Activated naive CD4-positive, alpha-beta T cell treated with Interleukin-2 at 50 U/mL for 16 hours (primary cell): ENCODE measurements at regions not wholly inside any gene's neighbourhood (a gene's known extent, or its start where the extent isn't known, plus 50 kb on each side); places are given as distances from the start of the nearest gene placed in this dataset.

ENCODE experiments used
- DNase-seq: peaks from one replicate; pipeline ENCODE4 v3.0.0-alpha.2; 2020

DNA sequence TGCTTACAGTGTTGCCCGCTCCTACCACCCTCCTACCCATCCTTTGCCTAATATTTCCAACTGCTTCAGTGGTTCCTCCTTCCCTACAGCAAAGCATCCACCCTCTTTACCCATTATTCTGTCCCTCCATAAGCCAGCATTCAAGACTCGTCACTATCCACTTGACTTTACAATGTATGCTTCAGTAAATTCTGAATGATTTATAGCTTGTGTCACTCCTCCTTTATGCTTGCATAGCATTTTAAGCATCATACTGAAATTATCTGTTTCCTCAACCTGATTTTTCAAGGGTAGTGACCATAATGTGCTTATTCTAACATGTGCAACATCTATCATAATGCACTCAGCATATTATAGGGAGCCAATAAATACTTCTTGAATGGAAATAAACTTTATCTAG, 365.5 kb downstream of the RAB28 start:
- DNase-seq = no peak

DNA sequence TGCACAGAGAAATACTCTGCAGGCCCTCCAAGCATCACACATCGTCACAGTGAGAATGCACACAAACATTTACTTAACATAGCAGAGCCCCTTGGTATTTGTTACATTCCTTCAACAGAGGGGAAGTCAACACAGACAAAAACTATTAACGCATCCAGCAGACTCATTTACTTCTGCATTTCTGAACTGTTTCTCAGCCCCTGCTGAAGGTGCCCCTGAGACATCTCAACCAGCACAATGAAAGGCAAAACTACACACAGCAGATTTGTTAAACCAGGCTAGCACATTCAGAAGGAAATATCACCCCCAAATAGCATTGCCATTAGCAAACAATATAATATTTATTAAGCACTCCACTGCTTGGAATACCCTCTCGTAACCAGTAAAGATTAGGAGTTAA, 367.0 kb downstream of the RAB28 start:
- DNase-seq = no peak

DNA sequence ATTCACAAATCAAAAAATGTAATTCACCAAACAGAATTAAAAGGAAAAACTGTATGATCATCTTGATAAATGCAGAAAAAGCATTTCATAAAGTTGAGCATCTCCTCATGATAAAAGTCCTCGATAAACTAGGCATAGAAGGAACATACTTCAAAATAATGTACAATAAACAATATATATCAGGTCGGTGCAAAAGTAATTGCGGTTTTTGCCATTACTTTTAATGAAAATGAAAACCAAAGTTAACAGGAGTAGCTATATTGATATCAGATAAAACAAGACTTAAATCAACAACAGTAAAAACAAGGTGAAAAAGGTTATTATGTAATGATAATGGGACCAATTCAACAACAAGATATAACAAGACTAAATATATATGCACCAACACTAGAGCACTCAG, 372.1 kb downstream of the RAB28 start:
- no peak for DNase-seq

DNA sequence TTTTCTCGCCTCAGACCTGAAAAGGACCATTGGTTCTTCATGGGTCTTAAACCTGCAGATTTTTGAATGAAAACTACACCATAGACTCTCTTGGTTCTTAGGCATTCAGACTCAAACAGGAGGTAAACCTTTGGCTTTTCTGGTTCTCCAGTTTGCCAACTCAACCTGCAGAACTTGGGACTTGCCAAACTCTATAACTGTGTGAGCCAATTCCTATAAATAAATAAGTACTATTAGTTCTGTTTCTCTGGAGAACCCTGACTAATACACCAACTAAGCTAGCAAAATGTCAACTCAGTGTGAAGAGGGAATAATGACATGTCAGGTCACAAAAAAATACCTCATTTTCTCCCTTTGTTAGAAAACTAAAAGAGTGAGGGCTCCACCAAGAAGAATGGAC, 374.6 kb downstream of the RAB28 start:
- no peak for DNase-seq

DNA sequence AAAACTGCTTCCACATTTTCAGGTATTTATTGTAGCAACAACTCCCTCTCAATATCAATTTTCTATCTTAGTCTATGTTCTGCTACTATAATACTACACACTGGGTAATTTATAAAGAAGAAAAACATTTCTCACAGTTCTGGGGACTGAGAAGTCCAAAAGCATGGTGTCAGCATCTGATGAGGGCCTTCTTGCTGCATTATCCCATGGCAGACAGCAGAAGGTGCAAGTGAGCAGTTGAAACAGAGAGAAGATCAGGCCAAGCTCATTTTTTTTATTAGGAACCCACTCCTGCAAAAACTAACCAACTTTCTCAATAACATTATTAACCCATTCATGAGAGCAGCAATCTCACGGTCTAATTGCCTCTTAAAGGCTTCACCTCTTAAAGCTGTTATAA, 376.0 kb downstream of the RAB28 start:
- DNase-seq = no peak

DNA sequence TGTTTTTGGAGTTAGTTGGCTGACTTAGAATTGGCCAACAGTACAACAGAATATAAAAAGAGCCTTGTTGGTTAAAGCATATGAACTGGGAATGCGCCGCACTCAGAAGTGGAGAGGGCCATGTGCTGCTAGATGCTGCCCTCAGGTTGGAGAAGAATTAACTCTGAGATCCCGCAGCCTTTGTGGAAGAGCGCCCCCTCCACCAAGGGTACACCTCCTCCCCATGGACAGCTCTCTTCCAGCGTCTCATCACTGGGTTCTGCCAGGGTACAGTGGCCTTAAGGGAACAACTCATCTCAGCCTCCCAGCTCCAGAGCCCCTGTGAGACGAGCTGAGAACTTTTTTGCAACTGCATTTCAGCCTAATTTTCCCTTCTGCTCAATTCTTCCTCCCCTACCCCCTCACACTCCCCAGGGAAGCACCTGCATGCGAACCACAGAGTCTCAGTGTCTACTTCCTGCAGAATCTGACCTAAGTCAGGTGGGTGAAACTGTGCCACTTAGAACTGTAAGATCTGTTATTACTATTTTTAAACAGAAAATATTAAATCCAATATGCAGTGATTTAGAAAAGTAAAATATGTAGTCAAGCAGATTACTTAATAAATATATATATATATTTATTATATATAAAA, 380.6 kb downstream of the RAB28 start:
- no peak for DNase-seq

DNA sequence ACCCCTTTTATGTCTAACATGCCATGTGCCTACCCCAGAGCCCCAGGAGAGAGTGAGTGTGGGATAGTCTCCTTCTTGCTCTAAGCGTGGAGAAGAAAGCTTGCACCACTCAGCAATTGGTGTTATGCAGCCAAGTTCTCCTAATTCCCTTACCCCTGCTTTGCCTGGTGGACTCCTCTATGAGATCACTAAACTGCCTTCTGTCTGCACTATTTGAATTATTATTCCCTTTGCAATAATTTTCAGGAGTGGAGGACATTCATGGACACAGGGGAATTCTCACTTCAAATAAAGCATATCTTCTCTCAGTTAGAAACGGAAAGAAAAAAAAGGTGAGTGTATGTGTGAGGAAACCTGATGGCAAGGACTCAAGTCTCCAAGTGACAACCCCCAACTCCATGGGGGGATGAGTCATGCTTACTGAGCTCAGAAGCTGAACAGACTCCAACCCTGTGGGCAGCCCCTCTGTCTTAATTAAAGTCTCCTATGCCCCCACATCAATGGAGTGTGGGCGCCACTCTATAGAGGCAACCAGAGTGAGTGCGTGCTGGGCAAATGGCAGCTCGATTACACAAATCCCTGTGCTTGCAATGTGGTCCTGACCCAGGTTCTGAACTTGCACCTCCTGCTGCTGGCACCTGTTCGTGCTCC, 381.9 kb downstream of the RAB28 start:
- no peak for DNase-seq

DNA sequence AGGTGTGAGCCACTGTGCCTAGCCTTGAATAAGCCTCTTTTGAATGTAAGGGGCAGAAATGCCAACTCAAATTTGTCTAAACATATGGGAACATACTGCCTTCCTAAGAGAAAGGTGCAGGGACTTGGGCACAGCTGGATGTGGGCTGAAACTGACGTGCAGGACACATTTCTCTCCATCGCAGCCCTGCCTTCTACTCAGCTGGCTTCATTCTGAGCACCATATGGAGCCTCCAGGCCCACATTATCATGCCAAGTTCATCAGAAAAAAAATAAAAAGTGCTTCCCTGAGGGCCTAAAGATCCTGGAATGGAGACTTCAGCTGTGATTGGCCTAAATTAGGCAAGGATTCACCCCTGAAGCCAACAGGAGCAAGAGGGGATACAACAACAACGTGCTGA, 386.2 kb downstream of the RAB28 start:
- no peak for DNase-seq

DNA sequence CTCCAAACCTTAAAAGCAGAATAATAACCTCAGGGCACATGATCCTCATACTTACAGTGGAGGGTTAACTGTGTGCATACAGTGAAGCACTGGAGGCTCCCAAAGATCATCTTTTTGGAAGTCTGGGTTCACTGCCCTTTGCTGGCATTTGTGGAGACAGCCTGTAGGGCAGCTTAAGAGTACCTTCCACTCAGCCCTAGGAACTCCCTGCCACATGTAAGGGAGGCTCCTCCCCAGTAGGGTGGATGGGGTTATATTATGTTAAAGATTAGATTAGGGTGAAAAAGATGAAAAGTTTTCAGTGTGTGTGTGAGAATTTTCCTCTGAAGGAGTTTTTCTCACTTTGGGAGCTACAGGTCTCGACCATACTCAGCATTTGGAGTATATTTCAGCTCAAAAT, 388.4 kb downstream of the RAB28 start:
- DNase-seq = no peak

DNA sequence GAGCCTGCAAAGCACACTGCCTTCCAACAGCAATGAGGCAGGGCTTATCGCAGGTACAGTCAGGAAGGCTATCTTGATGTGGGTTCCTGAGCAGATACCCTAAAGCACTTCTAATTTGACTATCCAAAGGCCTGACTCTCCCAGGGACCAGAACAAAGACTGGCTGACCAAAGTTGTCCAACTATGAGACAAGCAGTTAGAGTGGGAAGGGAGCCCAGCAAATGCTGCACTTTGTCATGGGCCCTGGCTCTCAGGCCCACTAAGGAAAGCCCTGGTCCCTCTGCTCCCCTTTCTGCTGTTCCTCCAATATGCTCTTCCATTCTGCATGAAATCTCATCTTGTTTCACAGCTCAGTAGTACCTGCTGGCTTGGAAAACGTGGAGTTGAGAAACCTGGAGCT, 391.0 kb downstream of the RAB28 start:
- DNase-seq = no peak

DNA sequence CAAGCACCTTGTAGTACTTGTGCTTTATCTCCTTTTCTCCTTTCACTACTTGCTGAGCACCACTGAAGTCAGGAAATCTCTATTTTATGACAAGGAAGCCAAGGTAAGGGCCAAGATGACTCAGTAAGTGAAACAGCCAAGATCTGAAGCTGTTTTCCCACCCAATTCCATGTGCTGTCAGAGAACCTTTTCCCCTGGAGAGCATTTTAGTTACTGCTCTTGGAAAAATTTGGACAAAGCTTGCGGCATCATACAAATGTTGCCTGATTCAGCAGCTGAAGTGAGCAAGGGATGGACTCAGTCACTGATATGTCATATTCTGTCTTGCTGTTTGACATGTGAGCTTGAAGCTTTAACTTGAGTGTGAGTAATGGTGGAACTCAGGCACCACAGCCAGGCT, 391.4 kb downstream of the RAB28 start:
- no peak for DNase-seq

DNA sequence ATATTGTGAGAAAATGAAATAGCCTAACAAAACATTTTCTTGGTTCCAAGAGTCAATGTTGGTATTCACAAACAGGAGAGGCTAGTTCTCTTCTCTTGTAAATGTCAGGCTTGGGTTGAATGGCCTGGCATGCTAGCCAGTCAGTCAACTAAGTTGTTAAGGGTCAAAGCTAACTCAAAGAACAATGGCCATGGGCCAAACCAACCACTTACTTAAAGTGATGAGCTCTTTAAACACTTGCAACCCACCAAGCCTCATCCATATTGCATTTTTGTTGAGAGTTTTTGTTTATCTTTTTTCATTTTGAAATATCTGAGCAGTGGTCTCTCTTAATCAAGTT, 394.5 kb downstream of the RAB28 start:
- no peak for DNase-seq

DNA sequence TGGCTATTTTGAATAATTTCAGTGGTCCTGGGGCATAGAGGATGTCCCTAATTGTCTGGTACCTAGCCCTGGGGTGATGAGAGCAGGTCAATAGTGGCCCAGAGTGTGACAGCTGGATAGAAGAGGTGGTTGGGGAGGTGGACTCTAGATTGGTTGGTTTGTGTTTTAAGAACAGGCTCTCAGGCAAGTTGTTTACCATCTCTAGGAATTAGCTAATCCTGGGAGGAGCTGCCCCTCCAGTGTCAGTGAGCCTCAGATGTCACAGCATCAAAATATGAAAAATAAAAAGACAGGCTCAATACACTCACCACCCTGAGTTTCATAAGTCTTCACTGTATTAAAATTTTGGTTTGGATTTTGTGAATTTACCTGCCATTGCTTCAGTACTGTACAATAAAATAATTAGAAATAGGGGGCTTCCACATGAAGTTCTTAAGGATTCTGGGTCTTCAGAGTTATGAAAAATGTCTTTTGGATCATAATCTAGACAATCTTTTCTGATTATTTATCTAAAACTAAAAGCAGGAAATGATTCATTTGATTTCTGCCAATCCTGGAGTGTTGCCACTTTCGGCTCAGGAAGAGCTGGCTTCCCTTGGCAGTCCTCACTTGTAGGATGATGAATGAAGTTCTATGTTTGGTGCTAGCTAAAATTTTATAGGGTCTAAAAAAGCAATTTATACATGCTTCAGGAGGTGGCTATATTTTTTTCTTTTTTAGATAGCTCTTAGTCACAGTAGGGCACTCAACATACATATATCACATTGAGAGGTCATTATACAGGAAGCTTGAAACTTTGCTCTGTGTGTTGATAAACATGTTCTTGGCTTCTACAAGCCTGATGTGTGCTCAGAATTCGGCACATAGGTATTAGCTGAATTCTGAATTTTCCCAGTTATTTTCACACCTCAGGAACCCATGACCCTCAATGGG, 395.1 kb downstream of the RAB28 start:
- no peak for DNase-seq

DNA sequence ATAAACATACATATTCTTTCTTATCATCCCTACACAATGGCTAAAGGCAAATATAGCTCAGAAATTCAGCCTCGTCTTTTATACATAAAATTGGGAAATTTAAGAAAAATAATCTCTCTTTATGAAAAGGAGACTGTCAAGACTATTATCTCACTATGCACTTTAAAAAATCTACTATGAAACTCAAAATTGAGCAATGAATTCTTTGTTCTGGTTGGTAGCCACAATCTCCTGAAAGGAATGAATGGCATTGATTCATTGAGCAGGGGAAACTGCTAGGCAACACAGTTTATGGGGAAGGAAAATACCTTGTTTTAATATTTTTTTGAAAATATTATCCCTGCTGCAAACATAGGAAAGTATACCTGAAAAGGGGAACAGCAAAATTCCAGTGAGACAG, 397.1 kb downstream of the RAB28 start:
- no peak for DNase-seq

DNA sequence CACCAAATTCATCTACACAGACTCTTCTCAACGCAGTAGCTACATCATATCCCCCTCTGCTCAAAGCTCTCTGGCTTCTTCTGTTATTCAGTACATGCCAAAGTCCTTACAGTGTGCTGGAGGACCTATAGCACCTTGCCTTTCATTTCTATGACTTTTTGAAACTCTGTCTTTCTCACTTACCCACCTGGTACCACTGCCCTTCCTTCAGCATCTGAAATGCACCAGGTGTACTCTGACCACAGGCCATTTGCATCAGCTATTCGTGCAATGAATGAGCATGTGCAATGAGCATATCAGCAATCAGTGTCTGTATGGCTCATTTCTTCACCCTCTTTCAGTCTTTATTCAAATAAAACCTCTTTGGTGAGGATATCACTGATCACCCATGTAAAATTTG, 399.9 kb downstream of the RAB28 start:
- no peak for DNase-seq

DNA sequence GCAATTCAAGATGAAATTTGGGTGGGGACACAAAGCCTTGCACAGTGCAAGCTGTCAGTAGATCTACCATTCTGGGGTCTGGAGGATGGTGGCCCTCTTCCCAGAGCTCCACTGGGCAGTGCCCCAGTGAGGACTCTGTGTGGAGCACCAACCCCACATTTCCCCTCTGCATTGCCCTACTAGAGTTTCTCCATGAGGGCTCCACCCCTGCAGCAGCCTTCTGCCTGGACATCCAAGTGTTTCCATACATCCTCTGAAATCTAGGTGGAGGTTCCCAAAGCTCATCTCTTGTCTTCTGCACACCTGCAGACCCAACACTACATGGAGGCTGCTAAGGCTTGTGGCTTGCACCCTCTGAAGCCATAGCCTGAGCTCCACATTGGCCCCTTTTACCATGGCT, 402.3 kb downstream of the RAB28 start:
- DNase-seq = no peak

DNA sequence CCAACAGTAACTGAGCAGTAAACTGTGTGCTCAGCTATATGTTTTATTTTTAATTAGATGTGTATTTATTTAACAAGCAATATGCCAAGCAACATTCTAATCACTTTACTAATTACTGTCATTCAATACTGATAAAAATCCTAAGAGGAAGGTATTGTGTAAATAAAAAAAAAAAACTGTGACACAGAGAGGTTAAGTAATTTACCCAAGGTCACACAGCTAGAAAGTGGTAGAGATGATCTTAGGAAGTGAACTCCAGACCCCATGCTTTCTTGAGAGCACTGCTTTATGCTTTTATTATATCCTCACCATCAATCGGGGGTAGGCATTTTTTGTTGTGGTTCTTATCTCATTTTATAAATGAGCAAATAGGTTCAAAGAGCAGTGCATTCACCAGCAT, 417.1 kb downstream of the RAB28 start:
- DNase-seq = no peak

DNA sequence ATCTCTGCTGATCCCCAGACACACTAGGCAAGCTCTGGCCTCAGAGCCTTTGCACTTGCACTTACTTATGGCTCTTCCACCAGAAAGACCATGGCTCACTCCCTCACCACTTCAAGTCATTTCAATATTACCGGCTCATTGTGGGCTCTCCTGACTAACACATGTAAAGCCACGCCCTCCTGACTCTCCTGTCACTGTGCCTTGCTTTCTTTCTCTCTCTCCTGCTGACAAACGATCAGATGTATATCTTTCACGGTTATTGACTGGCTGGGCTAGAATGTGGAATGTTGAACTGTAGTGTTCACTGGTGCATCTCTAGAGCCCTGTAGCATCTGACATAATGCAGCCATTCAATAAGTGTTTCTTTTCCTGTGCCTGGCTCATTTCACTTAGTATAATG, 425.1 kb downstream of the RAB28 start:
- DNase-seq = no peak

DNA sequence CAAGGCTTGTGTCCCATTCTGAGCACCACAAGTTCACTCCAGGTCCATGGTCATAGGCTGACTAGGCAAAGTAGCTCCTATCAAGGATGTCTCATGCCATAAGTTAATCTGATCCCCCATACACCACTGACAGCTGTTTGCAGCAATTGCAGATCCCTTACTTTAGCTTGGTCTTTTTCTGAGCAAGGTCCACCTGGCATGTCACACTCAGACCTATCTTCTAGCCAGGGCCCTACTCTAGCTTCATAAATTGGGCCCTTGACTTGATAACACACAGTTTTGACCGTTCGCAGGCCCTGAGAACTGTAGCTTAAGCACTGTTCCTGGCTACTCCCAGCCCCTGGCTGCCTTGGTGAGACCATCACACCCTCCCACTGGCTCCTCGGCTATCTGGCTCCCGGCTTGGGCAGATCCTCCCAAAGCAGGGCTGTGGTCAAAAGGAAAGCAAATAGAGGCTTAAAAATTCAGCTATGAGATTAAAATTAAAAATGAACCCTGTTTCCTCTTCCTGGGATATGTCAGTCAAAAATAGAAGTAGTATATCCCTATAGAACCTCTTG, 427.4 kb downstream of the RAB28 start:
- DNase-seq = no peak

DNA sequence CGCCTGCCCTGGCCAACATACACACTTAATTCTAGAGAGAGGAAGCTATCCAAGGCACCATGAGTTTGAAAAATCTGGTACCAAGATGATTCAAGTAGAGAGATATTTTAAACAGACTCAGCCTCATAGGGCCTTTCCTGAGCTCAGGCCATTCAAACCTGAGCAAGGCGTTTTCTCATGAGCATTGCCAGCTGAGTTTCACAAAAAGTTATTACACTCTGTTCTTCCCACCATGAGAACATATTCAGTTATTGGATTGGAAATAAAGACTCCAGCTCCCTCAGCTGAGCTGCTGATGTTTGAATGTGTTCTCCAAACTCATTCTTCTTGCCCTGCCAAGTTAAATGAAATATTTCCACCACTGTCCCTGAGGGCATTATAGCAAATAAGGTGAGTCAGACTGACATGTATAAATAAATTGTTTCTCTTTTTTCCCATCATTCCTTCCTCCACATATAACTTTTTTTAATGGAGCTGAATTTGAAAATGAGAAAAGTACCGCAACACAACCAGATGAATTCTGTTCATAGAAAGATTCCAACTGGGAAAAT, 429.6 kb downstream of the RAB28 start:
- DNase-seq = no peak

DNA sequence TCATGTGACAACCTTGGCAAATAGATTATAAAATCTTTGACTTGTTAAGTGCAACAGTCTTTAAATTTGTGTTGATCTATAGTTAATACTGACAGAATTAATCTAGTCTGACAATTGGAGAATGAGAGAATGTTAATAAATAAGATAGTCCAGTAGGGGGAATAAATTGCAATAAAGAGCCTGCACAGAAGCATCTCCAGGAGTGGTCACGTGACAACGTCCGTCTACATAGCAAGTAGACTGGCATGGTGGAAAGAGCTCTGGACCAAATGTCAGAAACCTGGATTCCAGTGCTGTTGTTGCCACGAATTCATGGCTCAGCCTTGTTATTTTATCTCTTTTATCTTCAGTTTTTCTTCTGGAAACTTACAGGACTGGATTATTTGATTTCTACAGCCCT, 436.5 kb downstream of the RAB28 start:
- no peak for DNase-seq

DNA sequence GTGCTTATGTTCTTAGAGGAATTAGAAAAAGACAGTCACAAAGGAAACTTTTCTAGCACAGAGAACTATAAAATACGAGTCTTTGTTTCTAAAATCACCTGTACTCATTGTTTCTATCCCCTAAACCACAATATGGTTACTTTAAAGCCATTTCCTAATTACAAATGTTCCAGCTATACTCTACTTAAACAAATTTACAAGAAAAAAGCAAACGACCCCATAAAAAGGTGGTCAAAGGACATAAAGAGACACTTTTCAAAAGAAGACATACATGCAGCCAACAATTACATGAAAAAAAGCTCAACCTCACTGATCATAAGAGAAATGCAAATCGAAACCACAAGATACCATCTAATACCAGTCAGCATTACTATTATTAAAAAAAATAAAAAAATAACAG, 447.3 kb downstream of the RAB28 start:
- DNase-seq = no peak

DNA sequence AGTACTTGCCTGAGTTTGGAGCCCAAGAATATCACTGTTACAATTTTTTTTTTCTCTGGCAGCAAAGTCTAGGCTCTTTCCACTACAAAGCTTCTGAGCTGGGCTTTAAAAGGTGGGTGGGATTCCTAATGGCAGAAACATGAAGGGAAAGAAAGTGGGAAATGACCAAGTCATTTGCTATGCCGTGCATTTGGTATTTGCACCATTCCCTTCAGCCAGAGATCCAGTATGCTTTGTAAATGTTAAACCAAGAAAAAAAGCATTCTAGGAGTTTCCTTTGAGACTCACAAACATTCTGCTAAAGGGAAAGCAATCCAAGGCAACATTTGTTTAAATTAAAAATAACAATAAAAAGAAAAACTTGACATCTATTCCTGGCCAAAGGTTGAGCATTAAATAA, 451.2 kb downstream of the RAB28 start:
- DNase-seq = no peak
